K562 (cell line): ENCODE measurements at regions not wholly inside any gene's neighbourhood (a gene's known extent, or its start where the extent isn't known, plus 50 kb on each side); places are given as distances from the start of the nearest gene placed in this dataset.

Source experiments
- ATAC-seq: fragments of 200-7000 bp; cut with Tn5 transposase; 3 replicates; pipeline ENCODE4 v1.9.1; 2020; ENCODE audit warnings: moderate library complexity
- BruUV-seq: library from RNA; stranded (reverse); fragments of 400-500 nt; replicated peaks from 2 replicates; lab custom pipeline; 2021; lab: Mats Ljungman, UMichigan
- CTCF ChIA-PET: fragments of 300-600 bp; formaldehyde crosslinking; extraction: SDS; loops from one replicate; lab custom pipeline; 2021; ENCODE audit warnings: low intra/inter-chr PET ratio; lab: Yijun Ruan, JAX
- POLR2A ChIA-PET: fragments of 300-600, 350-650 bp; sonication (Branson Sonifier 250); formaldehyde crosslinking; extraction: SDS; loops from one replicate; lab custom pipeline; 2021; ENCODE audit warnings: antibody characterized with exemption, inconsistent platforms; lab: Yijun Ruan, JAX
- DNase-seq, 4 experiments: peaks; one replicate each; pipeline versions ENCODE4 v3.0.0 to v3.0.0-alpha.2; 2011 to 2018; ENCODE audit warnings: low spot score in 3 of 4, mixed read lengths in 3 of 4; ENCODE audit errors: extremely low read depth in 1 of 4
- FAIRE-seq: peaks from 2 replicates; lab custom pipeline; 2011; peaks lifted over from hg19 to GRCh38; lab: Jason Lieb, UNC
- H2AFZ ChIP-seq: 2 replicates; pipeline ENCODE4 v1.6.0; 2011; ENCODE audit warnings: low read depth, low read length, control low read depth, inconsistent platforms
- H3K27ac ChIP-seq: fragments of 200-600 bp; 3 replicates; pipeline ENCODE4 v1.8.0; 2011; ENCODE audit warnings: low read depth, mild to moderate bottlenecking, control low read depth, inconsistent platforms, low read length, moderate library complexity, mixed read lengths; ENCODE audit errors: extremely low read depth
- H3K27me3 ChIP-seq, 2 experiments: fragments of 300-600 bp in 1 of 2; 2 replicates in 1 of 2; 3 replicates in 1 of 2; pipeline versions ENCODE4 v1.6.0 to v1.8.0; 2011; ENCODE audit warnings: inconsistent platforms in 2 of 2, low read length in 2 of 2, mild to moderate bottlenecking in 1 of 2, mixed read lengths in 1 of 2, moderate library complexity in 1 of 2; ENCODE audit not compliant: control insufficient read depth in 2 of 2, insufficient read depth in 2 of 2
- H3K36me3 ChIP-seq: fragments of 300-600 bp; 3 replicates; pipeline ENCODE4 v1.8.0; 2011; ENCODE audit warnings: mild to moderate bottlenecking, low read length, inconsistent platforms; ENCODE audit not compliant: control insufficient read depth, insufficient read depth
- H3K4me1 ChIP-seq, 2 experiments: fragments of 200-600 bp in 1 of 2; replicated peaks in 1 of 2; 2 replicates in 1 of 2; 3 replicates in 1 of 2; pipeline versions ENCODE4 v1.5.1 to v1.8.0; 2011; ENCODE audit warnings: inconsistent platforms in 2 of 2, low read length in 2 of 2, mild to moderate bottlenecking in 1 of 2, mixed read lengths in 1 of 2, moderate library complexity in 1 of 2; ENCODE audit not compliant: control insufficient read depth in 2 of 2, insufficient read depth in 2 of 2
- H3K4me2 ChIP-seq: 2 replicates; pipeline ENCODE4 v1.6.1; 2011; ENCODE audit warnings: low read length, control low read depth, inconsistent platforms, mixed read lengths; ENCODE audit not compliant: insufficient read depth
- H3K4me3 ChIP-seq: fragments of 200-600 bp; sonication (generic), shearing (Covaris generic); 2 replicates; pipeline ENCODE4 v1.5.1; 2016; ENCODE audit warnings: control low read depth, inconsistent platforms
- H3K79me2 ChIP-seq: fragments of 200-600 bp; 3 replicates; pipeline ENCODE4 v1.8.0; 2011; ENCODE audit warnings: low read length, inconsistent platforms; ENCODE audit not compliant: control insufficient read depth, insufficient read depth
- H3K9ac ChIP-seq, 2 experiments: 2 replicates each; pipeline versions ENCODE4 v1.6.0 to v1.6.1; 2011; ENCODE audit warnings: low read depth in 2 of 2, low read length in 2 of 2, control low read depth in 1 of 2, inconsistent platforms in 1 of 2, mild to moderate bottlenecking in 1 of 2, mixed read lengths in 1 of 2; ENCODE audit not compliant: insufficient read depth in 1 of 2
- H3K9me1 ChIP-seq: one replicate; pipeline ENCODE4 v1.6.0; 2011; ENCODE audit warnings: inconsistent platforms, mild to moderate bottlenecking, low read length, moderate library complexity; ENCODE audit not compliant: control insufficient read depth, insufficient read depth
- H3K9me3 ChIP-seq: replicated peaks from 2 replicates; pipeline ENCODE4 v1.5.1; 2011; ENCODE audit warnings: low read depth, low read length, inconsistent platforms; ENCODE audit not compliant: control insufficient read depth, insufficient read depth
- H4K20me1 ChIP-seq: replicated peaks from 2 replicates; pipeline ENCODE4 v1.6.1; 2011; ENCODE audit warnings: low read length, inconsistent platforms, mixed read lengths; ENCODE audit not compliant: control insufficient read depth, insufficient read depth
- BDP1 ChIP-seq: IDR thresholded peaks from 3 replicates; pipeline ENCODE4 v1.6.1; 2011; ENCODE audit not compliant: insufficient read length, insufficient read depth
- KDM2B ChIP-seq: fragments of 250-450 bp; sonication (Bioruptor Pico); IDR thresholded peaks from 2 replicates; pipeline ENCODE4 v1.8.0; 2021; ENCODE audit warnings: mild to moderate bottlenecking, moderate library complexity
- ZFPM2 ChIP-seq: fragments of 250-450 bp; sonication (Bioruptor Pico); IDR thresholded peaks from 2 replicates; pipeline ENCODE4 v1.5.1; 2022; ENCODE audit warnings: mild to moderate bottlenecking
- ZNF24 ChIP-seq: fragments of 450-650 bp; IDR thresholded peaks from 2 replicates; pipeline ENCODE4 v1.6.1; 2016
- ZNF583 ChIP-seq: fragments of 250-450 bp; sonication (Bioruptor Pico); IDR thresholded peaks from 2 replicates; pipeline ENCODE4 v1.4.0; 2020
- WGBS: fragments of 100-300 bp; shearing (Covaris generic); methylation state at CpG from one replicate; pipeline ENCODE4 v1.1.6; 2016; ENCODE audit warnings: low coverage, mixed read lengths; ENCODE audit not compliant: insufficient coverage; ENCODE audit errors: missing lambda C conversion rate; 5-methylcytosine and 5-hydroxymethylcytosine counted together
- in situ Hi-C: fragments of 300-500 bp; cut with MboI; formaldehyde crosslinking; loops from 4 replicates; pipeline ENCODE4 v1.15.0; 2018; ENCODE audit warnings: inconsistent platforms, mixed read lengths
- intact Hi-C: fragments of 100-400 bp; cut with micrococcal nuclease; formaldehyde crosslinking; loops from 2 replicates; pipeline ENCODE4 v1.14.2; 2022
- TF ChIP-seq, protein P1 (sequence below), 3 experiments: IDR thresholded peaks in 2 of 3; conservative IDR thresholded peaks in 1 of 3; 2 replicates each; pipeline ENCODE4 v1.5.1; 2011 to 2012; ENCODE audit warnings: low read length in 3 of 3, mild to moderate bottlenecking in 3 of 3, control low read depth in 2 of 3, improper control_type of control experiment in 1 of 3, inconsistent platforms in 1 of 3, low read depth in 1 of 3, mixed read lengths in 1 of 3, moderate library complexity in 1 of 3; ENCODE audit not compliant: insufficient read depth in 2 of 3
- TF ChIP-seq, protein P2 (sequence below): sonication (generic); formaldehyde crosslinking; IDR thresholded peaks from 2 replicates; pipeline ENCODE4 v1.8.0; 2022; ENCODE audit warnings: missing genetic modification reagents, mild to moderate bottlenecking, borderline replicate concordance
- TF ChIP-seq, protein P3 (sequence below): sonication (generic); formaldehyde crosslinking; IDR thresholded peaks from 2 replicates; pipeline ENCODE4 v1.8.1; 2023; ENCODE audit warnings: mild to moderate bottlenecking, missing genetic modification reagents

DNA sequence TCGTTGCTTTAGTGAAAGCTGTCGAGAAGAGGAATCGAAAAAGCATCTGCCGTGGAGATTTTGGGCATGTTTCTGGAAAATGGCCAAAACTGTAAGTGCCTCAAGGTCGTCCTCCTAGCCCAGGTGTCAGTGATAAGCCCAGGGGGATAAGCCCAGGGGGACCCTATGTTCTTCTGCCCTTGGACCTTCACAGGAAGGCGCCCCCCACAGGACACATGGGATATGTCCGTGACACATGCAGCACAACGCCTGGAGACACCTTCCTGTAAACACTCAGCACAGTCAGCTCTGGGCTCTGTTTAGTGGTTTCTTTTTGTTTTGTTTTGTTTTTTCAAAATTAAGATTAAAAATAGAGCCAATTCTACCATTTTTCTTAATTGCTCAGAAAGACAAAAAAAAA lies 272.7 kb downstream of the KLF6 start:
- CTCF ChIA-PET = no interaction called here
- Histone ChIP-seq H2AFZ (no peak overlapping the region), H3K4me2 (no peak overlapping the region), H3K36me3 (no peaks in the 10 kb centered on the region), H3K9me3 (no peaks in the 10 kb centered on the region), H3K79me2 (no peaks in the 10 kb centered on the region), H3K4me3 (no peak overlapping the region), H3K9me1 (no peaks in the 10 kb centered on the region), H3K27me3 (peaks cover 0 to 26% of the 10 kb centered on the region in 2 experiments; a peak in 2 of 5 replicates), H3K27ac (no peak overlapping the region), H4K20me1 (no peaks in the 10 kb centered on the region), H3K9ac (no peak overlapping the region), H3K4me1 (no peaks in the 10 kb centered on the region; a peak in 1 of 5 replicates)
- no peak for DNase-seq
- no peak for TF ChIP-seq ZFPM2
- TF ChIP-seq, protein P1, sequence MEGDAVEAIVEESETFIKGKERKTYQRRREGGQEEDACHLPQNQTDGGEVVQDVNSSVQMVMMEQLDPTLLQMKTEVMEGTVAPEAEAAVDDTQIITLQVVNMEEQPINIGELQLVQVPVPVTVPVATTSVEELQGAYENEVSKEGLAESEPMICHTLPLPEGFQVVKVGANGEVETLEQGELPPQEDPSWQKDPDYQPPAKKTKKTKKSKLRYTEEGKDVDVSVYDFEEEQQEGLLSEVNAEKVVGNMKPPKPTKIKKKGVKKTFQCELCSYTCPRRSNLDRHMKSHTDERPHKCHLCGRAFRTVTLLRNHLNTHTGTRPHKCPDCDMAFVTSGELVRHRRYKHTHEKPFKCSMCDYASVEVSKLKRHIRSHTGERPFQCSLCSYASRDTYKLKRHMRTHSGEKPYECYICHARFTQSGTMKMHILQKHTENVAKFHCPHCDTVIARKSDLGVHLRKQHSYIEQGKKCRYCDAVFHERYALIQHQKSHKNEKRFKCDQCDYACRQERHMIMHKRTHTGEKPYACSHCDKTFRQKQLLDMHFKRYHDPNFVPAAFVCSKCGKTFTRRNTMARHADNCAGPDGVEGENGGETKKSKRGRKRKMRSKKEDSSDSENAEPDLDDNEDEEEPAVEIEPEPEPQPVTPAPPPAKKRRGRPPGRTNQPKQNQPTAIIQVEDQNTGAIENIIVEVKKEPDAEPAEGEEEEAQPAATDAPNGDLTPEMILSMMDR (IDR thresholded peaks at IDR 0.05 in 2 of 3, conservative IDR thresholded peaks at IDR 0.05 in 1 of 3; ENCODE audit: insufficient read depth in 2 of 3, low read depth in 1 of 3, low read length in 3 of 3) = 0 out of 6 replicates have a peak, but pooled peaks of 1 of the 3 experiments have one; percentile 2
- WGBS = 23% methylated on average over 8 of the region's 8 CpGs
- intact Hi-C loops = no loop called here
- FAIRE-seq = no peak
- in situ Hi-C loops = no loop called here
- POLR2A ChIA-PET = no interaction called here
- no peak for ATAC-seq
- no TSS peak for BruUV-seq

DNA sequence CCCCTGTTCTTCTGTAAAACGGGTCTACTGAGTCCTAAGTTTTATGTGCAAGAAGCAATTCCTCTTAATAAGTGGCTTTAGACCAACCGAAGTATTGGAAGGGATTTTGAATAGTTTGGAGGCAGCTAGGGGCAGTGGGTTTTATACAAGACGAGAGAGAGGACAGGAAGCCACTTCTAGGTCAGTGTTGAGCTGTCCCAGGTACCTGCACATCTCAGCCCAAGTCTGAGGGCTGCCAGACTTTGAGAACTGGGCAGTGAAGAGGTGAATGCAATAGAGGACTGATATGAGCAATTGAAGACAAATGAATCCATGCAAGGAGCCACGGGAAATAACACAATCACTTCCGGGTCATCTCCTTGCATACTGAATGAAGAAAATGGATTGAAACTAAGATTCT lies 273.5 kb downstream of the KLF6 start:
- H4K20me1 ChIP-seq = no peaks in the 10 kb centered on the region
- CTCF ChIA-PET = no interaction called here
- DNase-seq (no peak), ATAC-seq (no peak), FAIRE-seq (no peak)
- H2AFZ ChIP-seq = no peak overlapping the region
- no peak overlapping the region for H3K4me3 ChIP-seq
- peaks cover 0 to 21% of the 10 kb centered on the region in 2 experiments; a peak in 2 of 5 replicates for H3K27me3 ChIP-seq
- no TSS peak for BruUV-seq
- H3K4me1 ChIP-seq = no peaks in the 10 kb centered on the region; a peak in 1 of 5 replicates
- H3K36me3 ChIP-seq = no peaks in the 10 kb centered on the region
- in situ Hi-C loops = no loop called here
- H3K79me2 ChIP-seq = no peaks in the 10 kb centered on the region
- 5% methylated on average over 5 of the region's 5 CpGs for WGBS
- no peak overlapping the region for H3K4me2 ChIP-seq
- H3K9me1 ChIP-seq = no peaks in the 10 kb centered on the region
- POLR2A ChIA-PET = no interaction called here
- H3K27ac ChIP-seq = no peak overlapping the region
- H3K9me3 ChIP-seq = no peaks in the 10 kb centered on the region
- intact Hi-C loops = no loop called here
- H3K9ac ChIP-seq = no peak overlapping the region
- no peak for TF ChIP-seq KDM2B (CRISPR knock-in tag)
- TF ChIP-seq, protein P2, sequence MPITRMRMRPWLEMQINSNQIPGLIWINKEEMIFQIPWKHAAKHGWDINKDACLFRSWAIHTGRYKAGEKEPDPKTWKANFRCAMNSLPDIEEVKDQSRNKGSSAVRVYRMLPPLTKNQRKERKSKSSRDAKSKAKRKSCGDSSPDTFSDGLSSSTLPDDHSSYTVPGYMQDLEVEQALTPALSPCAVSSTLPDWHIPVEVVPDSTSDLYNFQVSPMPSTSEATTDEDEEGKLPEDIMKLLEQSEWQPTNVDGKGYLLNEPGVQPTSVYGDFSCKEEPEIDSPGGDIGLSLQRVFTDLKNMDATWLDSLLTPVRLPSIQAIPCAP (CRISPR knock-in tag) = no peak
- no peak for TF ChIP-seq ZNF583 (CRISPR knock-in tag)
- no peak for TF ChIP-seq BDP1
- TF ChIP-seq, protein P3, sequence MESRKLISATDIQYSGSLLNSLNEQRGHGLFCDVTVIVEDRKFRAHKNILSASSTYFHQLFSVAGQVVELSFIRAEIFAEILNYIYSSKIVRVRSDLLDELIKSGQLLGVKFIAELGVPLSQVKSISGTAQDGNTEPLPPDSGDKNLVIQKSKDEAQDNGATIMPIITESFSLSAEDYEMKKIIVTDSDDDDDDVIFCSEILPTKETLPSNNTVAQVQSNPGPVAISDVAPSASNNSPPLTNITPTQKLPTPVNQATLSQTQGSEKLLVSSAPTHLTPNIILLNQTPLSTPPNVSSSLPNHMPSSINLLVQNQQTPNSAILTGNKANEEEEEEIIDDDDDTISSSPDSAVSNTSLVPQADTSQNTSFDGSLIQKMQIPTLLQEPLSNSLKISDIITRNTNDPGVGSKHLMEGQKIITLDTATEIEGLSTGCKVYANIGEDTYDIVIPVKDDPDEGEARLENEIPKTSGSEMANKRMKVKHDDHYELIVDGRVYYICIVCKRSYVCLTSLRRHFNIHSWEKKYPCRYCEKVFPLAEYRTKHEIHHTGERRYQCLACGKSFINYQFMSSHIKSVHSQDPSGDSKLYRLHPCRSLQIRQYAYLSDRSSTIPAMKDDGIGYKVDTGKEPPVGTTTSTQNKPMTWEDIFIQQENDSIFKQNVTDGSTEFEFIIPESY = no peak
- no peak for TF ChIP-seq ZNF24
